ENCODE measurements at regions not wholly inside any gene's neighbourhood (a gene's known extent, or its start where the extent isn't known, plus 50 kb on each side); places are given as distances from the start of the nearest gene placed in this dataset.
A peak's percentile ranks its signal among the peaks of the same experiment; 100 is the strongest.

GRCh38 chr13:39967199-39967959 is 311.9 kb downstream of the COG6 start (continued):
- TF ChIP-seq CBFA2T2 (conservative IDR thresholded peaks at IDR 0.05), result peak; percentile 45
- no peak for TF ChIP-seq JUN (IDR thresholded peaks at IDR 0.05; ENCODE audit: borderline replicate concordance, low read depth, low read length)
- no peak for TF ChIP-seq JUN (CRISPR knock-in tag; IDR thresholded peaks at IDR 0.05; ENCODE audit: borderline replicate concordance)
- no peak for TF ChIP-seq OTX1 (CRISPR knock-in tag; IDR thresholded peaks at IDR 0.05)
- no peak for TF ChIP-seq ZNF644 (tag; IDR thresholded peaks at IDR 0.05; ENCODE audit: low read depth)
- no peak for TF ChIP-seq FOXJ3 (CRISPR knock-in tag; IDR thresholded peaks at IDR 0.05)
- TF ChIP-seq PTBP1 (IDR thresholded peaks at IDR 0.05; ENCODE audit: low read depth, low read length), result no peak
- TF ChIP-seq ARID1B (IDR thresholded peaks at IDR 0.05), result peak; percentile 52
- no peak for TF ChIP-seq ZBTB33 (CRISPR knock-in tag; IDR thresholded peaks at IDR 0.05)
- TF ChIP-seq HNRNPL (IDR thresholded peaks at IDR 0.05; ENCODE audit: low read depth, low read length), result no peak
- TF ChIP-seq, protein P1, sequence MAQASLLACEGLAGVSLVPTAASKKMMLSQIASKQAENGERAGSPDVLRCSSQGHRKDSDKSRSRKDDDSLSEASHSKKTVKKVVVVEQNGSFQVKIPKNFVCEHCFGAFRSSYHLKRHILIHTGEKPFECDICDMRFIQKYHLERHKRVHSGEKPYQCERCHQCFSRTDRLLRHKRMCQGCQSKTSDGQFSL (CRISPR knock-in tag; IDR thresholded peaks at IDR 0.05), result no peak
- TF ChIP-seq, protein P1 (tag; IDR thresholded peaks at IDR 0.05), result no peak
- no peak for TF ChIP-seq SOX6 (IDR thresholded peaks at IDR 0.05)
- 0 out of 2 replicates have a peak, but pooled peaks have one; percentile 10 for TF ChIP-seq TCF3 (CRISPR knock-in tag; IDR thresholded peaks at IDR 0.05)
- TF ChIP-seq EP300 (IDR thresholded peaks at IDR 0.05; ENCODE audit: low read length), result no peak
- TF ChIP-seq ZNF175 (CRISPR knock-in tag; IDR thresholded peaks at IDR 0.05; ENCODE audit: low read depth), result no peak
